Fibroblast of mammary gland (primary cell): ENCODE measurements at regions not wholly inside any gene's neighbourhood (a gene's known extent, or its start where the extent isn't known, plus 50 kb on each side); places are given as distances from the start of the nearest gene placed in this dataset.

Source experiments
- DNase-seq: peaks from one replicate; pipeline ENCODE4 v3.0.0-alpha.2; 2010; ENCODE audit warnings: low read depth
- H3K4me3 ChIP-seq: 2 replicates; pipeline ENCODE4 v1.5.1; 2011; ENCODE audit warnings: low read depth, mild to moderate bottlenecking, low read length, moderate library complexity; ENCODE audit not compliant: control insufficient read depth
- TF ChIP-seq, protein P1 (sequence below): conservative IDR thresholded peaks from 2 replicates; pipeline ENCODE4 v1.5.1; 2011; ENCODE audit warnings: low read depth, low read length, inconsistent platforms; ENCODE audit not compliant: control insufficient read depth, insufficient read depth

- no peak overlapping the region for H3K4me3 ChIP-seq
- no peak for DNase-seq
- TF ChIP-seq, protein P1, sequence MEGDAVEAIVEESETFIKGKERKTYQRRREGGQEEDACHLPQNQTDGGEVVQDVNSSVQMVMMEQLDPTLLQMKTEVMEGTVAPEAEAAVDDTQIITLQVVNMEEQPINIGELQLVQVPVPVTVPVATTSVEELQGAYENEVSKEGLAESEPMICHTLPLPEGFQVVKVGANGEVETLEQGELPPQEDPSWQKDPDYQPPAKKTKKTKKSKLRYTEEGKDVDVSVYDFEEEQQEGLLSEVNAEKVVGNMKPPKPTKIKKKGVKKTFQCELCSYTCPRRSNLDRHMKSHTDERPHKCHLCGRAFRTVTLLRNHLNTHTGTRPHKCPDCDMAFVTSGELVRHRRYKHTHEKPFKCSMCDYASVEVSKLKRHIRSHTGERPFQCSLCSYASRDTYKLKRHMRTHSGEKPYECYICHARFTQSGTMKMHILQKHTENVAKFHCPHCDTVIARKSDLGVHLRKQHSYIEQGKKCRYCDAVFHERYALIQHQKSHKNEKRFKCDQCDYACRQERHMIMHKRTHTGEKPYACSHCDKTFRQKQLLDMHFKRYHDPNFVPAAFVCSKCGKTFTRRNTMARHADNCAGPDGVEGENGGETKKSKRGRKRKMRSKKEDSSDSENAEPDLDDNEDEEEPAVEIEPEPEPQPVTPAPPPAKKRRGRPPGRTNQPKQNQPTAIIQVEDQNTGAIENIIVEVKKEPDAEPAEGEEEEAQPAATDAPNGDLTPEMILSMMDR, result no peak
Measured at GRCh38 chr1:30359539-30360220, 363.7 kb downstream of the MATN1 start.

DNA sequence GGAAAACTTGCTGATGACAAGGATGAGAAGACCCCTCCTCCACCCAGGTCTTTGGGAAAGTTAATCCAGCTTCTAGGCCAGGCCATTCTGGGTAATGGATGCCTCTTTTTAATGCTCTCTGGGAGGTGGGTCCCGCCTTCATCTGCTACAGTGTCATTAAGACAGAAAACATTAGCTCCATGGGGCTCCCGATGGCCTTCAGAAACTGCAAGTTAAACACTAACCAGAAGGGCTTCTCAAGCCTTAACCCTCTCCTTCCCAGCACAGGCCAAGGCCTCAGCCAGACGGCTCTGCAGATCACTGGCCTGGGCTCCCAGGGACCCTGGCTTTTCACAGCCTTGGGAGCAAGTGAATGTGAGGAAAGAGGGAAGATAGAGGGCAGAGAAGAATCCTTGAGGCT, 364.9 kb downstream of the MATN1 start:
- TF ChIP-seq, protein P1, result no peak
- no peak for DNase-seq
- H3K4me3 ChIP-seq, result no peak overlapping the region

DNA sequence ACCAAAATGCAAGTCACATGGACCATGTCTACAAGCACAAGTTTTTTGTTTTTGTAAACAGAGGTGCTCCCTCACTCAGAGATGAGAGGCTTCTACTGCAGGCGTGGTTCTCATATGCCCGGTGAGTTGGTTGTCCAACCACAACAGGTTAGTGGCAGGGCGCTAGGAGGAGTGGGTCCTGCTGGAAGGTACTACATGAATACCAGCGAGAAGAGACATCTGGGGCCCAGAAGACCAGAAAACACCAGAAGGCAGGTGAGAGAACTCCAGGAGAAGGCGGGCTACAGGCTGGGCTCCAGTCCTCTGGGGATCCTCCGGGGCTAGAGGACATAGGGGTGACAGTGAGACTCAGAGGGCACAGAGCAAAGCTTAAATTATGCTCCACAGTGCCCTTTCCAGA, 366.5 kb downstream of the MATN1 start:
- TF ChIP-seq, protein P1, result no peak
- DNase-seq, result no peak
- H3K4me3 ChIP-seq, result no peak overlapping the region

- H3K4me3 ChIP-seq, result no peak overlapping the region
- TF ChIP-seq, protein P1, result no peak
- DNase-seq, result no peak
Measured at GRCh38 chr1:30354410-30354809, 369.0 kb downstream of the MATN1 start.

DNA sequence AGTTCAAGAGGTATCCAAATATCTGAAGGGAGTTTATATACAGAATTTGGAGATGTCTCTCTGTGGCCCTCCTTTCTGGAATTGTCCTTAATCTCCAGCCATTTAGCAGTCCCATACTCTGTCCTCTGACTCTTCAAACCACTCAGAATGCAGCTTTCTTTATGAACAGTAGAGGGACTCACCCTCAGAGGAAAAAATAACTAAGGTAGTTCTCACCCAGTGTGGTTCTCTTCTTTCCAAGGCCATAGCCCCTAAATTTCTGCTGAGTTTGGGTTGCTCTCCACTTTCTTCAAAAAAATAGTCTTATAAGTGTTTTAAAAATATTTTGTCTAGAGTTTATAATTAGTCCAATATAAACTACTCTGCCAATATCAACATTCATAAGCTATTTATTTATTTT, 369.7 kb downstream of the MATN1 start:
- TF ChIP-seq, protein P1, result peak; percentile 24
- peak; percentile 2 for DNase-seq
- H3K4me3 ChIP-seq, result no peak overlapping the region

GRCh38 chr1:30348147-30348546, 375.2 kb downstream of the MATN1 start:
- DNase-seq, result no peak
- H3K4me3 ChIP-seq, result no peak overlapping the region
- TF ChIP-seq, protein P1, result no peak
